Suppressor macrophage (primary cell): ENCODE measurements at regions not wholly inside any gene's neighbourhood (a gene's known extent, or its start where the extent isn't known, plus 50 kb on each side); places are given as distances from the start of the nearest gene placed in this dataset.
"Not testable (repeated sequence)": the region's sequence is repeated elsewhere in the genome, so short reads cannot be mapped to it uniquely, and the experiment has no call there.

Source experiments
- DNase-seq, 4 experiments: peaks; one replicate each; pipeline ENCODE4 v3.0.0-alpha.2; 2020 to 2022

DNA sequence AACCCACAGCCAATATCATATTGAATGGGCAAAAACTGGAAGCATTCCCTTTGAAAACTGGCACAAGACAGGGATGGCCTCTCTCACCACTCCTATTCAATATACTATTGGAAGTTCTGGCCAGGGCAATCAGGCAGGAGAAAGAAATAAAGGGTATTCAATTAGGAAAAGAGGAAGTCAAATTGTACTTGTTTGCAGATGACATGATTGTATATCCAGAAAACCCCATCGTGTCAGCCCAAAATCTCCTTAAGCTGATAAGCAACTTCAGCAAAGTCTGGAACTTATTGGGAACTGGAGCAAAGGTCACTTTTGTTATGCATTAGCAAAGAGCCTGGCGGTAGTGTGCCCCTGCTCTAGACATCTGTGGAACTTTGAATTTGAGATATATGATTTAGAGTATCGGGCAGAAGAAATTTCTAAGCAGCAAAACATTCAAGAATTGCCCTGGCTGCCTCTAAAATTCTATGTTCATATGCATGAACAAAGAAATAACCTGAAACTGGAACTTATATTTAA, 53.4 kb upstream of the PSMA1 start:
- DNase-seq = not testable (repeated sequence)

DNA sequence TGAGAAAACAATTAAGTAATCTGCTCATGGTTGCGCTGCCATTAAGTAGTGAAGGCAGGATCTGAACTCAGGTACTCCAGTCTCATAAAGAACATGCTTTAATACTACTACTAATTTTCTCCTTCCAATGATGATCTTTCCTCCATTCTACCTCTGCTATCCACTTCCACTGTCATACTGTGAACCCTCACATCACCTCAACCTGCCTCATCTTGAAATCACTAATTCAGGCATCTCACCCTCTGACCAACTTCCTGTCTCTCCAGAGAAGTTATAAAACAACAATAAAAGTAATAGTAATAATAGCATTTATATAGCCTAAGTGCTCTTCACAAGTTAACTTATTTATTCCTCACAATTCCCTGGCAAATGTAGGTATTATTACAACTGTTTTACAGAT, 57.1 kb upstream of the PSMA1 start:
- DNase-seq = no peak

GRCh38 chr11:14577835-14578529, 57.8 kb upstream of the PSMA1 start:
- DNase-seq = peak in 1 of 4 experiments; percentile 11

DNA sequence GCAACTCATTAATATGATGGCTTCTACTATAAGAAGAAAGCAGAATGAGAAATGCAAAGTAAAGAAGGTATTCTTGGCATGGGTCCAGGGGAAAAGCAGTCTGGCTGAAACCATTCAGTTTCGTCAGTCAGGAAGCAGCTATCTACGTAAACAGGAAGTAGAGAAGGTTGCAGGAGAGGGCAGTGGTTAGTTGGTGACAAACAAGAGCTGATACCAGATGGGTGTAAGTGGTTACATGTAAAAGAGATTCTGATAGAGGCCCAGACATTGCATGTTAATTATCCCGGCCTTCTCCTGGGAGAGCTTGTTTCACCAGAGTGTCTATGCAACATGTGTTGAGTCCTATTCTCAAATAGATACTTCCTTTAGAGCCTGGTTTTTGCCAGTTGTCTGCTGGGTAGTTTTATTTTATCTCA, 58.4 kb upstream of the PSMA1 start:
- DNase-seq = peak; percentile 67 to 86 (median 78)

DNA sequence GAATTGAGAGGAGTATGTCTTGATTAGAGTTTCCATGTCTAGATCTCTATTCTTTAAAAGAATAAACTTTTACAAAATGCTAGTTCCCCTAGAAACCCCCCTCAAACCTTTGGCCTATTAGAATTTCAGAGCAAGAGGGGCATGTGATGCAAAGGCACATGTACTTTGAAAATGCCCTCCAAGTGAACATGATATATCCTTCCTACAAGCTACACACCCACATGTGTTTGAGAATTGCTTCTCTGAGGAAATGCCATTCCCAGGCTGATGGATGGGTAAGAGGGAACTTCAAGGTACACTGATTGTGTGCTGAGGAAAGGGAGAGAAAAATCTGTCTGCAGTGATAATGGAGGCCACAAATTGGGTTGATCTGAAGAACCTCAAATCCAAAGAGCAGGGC, 59.5 kb upstream of the PSMA1 start:
- DNase-seq = peak in 3 of 4 experiments; percentile 23 to 55 (median 44)

DNA sequence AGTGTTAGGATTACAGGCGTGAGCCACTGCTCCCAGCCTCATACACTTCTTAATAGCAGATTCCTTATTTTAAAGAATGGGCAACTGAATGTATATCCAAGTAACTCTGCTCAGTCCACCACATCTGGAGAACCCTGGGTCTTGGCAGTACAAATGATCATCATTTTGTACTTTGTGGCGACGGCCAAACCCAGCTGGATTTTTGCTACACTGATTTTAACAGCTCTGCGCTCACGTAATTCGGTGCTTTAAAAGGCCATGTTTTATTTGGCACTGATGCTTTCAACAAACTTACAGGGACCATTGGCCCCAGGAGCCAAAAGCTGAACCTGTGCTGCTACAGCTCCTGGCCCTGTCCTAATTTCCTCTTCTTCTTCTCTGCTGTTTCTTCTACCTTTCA, 60.8 kb upstream of the PDE3B start:
- no peak for DNase-seq

- DNase-seq = no peak
These were observed 60.2 kb upstream of the PDE3B start for GRCh38 chr11:14583252-14584034.

DNA sequence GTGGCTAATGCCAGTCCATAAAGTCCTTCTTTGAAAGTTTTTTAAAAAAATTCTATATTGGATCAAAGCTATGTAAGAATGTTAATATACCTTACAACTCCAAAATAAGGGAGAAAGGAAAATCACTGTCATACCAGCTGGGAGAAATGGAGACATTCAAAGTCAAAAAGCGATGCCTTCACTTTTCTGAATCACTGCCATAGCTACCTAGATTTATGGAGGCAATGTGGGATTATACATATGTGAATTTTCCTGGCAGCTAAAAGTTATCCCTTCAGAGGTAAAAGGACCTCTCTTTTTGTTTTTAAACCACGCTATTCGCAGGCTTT, 59.6 kb upstream of the PDE3B start:
- DNase-seq = no peak

DNA sequence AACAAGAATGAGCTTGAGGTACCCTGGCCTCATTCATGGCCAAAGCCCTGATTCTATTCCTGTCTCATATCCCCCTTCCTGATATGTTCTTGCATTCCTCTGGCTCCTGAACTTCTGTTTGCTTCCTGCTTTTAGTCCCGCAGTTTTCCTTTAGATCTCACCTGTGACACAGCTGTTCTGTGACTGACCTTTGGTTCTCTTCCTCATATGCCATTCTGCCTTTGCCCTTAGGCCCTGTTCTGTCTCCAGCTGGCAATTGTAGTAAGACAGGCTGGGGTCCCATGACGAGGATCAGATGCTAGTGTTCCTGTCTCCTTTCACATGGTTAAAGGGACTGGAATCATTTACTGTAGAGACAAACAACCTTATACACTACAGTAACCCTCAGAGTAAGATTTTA, 59.0 kb upstream of the PDE3B start:
- no peak for DNase-seq

DNA sequence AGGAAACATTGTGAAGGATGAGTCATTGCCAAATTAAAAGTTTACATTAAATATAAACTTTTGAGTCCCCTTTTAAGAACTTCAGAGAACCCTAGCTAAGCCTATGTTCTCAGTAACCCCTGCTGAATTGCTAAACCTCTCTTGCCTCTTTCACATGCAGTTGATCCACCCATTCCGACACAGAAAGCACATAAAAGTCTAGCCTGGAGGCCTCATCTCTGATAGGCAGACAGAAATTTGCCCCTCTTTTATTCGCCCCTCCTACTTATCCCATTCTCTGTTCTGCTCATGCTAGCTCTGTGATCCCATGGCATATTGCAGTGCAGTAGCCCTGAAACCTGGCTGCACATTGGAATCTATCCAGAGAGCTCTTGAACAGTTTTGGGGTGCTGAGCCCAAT, 58.2 kb upstream of the PDE3B start:
- no peak for DNase-seq

GRCh38 chr11:14587258-14587657, 56.3 kb upstream of the PDE3B start:
- DNase-seq = peak; percentile 24 to 76 (median 68)

DNA sequence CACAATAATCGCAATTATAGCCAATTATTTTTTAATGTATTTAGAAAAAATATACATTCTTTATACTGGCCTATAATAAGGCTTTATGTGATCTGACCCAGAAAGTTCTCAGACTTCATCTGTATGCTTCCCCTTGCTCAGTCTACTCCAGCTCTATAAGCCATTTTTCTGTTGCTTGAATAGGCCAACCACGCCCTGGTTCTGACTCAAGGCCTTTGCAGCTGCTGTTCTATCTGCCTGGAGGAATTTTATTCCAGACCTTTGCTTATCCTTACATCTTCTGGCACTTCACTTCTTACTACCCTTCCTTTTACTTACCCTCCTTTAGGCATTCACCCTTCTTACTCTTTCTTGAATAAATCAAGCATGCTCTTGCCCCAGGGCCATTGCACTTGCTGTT, 54.9 kb upstream of the PDE3B start:
- DNase-seq = no peak

DNA sequence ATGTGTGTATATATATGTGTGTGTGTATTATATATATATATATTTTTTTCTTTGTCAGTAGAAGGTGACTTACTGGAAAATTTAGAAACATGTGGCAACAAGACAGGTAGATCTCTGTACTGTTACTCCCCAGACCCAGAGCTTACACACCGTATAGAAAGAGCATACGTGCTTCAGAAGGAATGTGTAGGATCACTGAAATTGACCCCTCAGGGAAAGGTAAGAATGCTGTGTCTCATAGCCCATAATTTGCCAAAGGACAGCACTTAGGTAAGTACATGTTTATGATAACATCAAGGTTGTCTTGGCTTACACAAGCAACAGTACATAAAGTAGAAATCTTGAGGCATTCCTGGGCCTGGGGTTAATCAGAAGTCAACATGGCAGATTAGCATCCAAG, 54.2 kb upstream of the PDE3B start:
- DNase-seq = no peak

DNA sequence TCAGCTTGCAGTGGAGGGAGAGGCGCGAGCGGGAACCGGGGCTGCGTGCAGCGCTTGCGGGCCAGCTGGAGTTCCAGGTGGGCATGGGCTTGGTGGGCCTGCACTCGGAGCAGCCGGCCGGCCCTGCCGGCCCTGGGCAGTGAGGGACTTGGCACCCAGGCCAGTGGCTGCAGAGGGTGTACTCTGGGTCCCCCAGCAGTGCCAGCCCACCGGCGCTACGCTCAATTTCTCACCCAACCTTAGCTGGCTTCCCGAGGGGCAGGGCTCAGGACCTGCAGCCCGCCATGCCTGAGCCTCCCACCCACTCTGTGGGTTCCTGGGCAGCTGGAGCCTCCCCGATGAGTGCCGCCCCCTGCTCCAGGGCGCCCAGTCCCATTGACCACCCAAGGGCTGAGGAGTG, 52.6 kb upstream of the PDE3B start:
- DNase-seq = not testable (repeated sequence)

- peak in 1 of 4 experiments; percentile 14 for DNase-seq
These were observed 49.9 kb upstream of the PDE3B start for GRCh38 chr11:14593671-14594070.
